ENCODE measurements at regions not wholly inside any gene's neighbourhood (a gene's known extent, or its start where the extent isn't known, plus 50 kb on each side); places are given as distances from the start of the nearest gene placed in this dataset.

- TF ChIP-seq CTCF (IDR thresholded peaks at IDR 0.05) (no peak), POLR2A (IDR thresholded peaks at IDR 0.05) (no peak)
Measured at GRCh38 chr14:40221428-40221827, 789.2 kb upstream of the FBXO33 start.
